ENCODE measurements at regions not wholly inside any gene's neighbourhood (a gene's known extent, or its start where the extent isn't known, plus 50 kb on each side); places are given as distances from the start of the nearest gene placed in this dataset.
"Not testable (repeated sequence)": the region's sequence is repeated elsewhere in the genome, so short reads cannot be mapped to it uniquely, and the experiment has no call there.

- no peak for DNase-seq
Observed at GRCh38 chr14:49364752-49365117, 221.4 kb downstream of the RPS29 start.

GRCh38 chr14:49363821-49364751, 222.1 kb downstream of the RPS29 start:
- no peak for DNase-seq

GRCh38 chr14:49362916-49363315, 223.3 kb downstream of the RPS29 start:
- DNase-seq = no peak

GRCh38 chr14:49339130-49339529, 247.1 kb downstream of the RPS29 start:
- no peak for DNase-seq

GRCh38 chr14:49319810-49320209, 266.4 kb downstream of the RPS29 start:
- DNase-seq = no peak

GRCh38 chr14:49315570-49315969, 270.6 kb downstream of the RPS29 start:
- DNase-seq = no peak

GRCh38 chr14:49314737-49315136, 271.4 kb downstream of the RPS29 start:
- DNase-seq = no peak

GRCh38 chr14:49313108-49313507, 273.1 kb downstream of the RPS29 start:
- no peak for DNase-seq

- DNase-seq = no peak
Observed at GRCh38 chr14:49310298-49310697, 275.9 kb downstream of the RPS29 start.

- no peak for DNase-seq
Observed at GRCh38 chr14:49306152-49306751, 279.9 kb downstream of the RPS29 start.

GRCh38 chr14:49303946-49304516, 282.1 kb downstream of the RPS29 start:
- no peak for DNase-seq

GRCh38 chr14:49297102-49297501, 289.1 kb downstream of the RPS29 start:
- no peak for DNase-seq

- no peak for DNase-seq
Observed at GRCh38 chr14:49294621-49295148, 291.5 kb downstream of the RPS29 start.

GRCh38 chr14:49287004-49287403, 299.2 kb downstream of the RPS29 start:
- no peak for DNase-seq

GRCh38 chr14:49286257-49286983, 299.8 kb downstream of the RPS29 start:
- DNase-seq = no peak

- no peak for DNase-seq
Observed at GRCh38 chr14:49280566-49280965, 305.6 kb downstream of the RPS29 start.

GRCh38 chr14:49250517-49250916, 335.7 kb downstream of the RPS29 start:
- DNase-seq = no peak

- no peak for DNase-seq
Observed at GRCh38 chr14:49250109-49250508, 336.1 kb downstream of the RPS29 start.

- no peak for DNase-seq
Observed at GRCh38 chr14:49249022-49249421, 337.2 kb downstream of the RPS29 start.

- not testable (repeated sequence) for DNase-seq
Observed at GRCh38 chr14:49243777-49244176, 342.4 kb downstream of the RPS29 start.

- no peak for DNase-seq
Observed at GRCh38 chr14:49240383-49240782, 345.8 kb downstream of the RPS29 start.

GRCh38 chr14:49228552-49228951, 357.6 kb downstream of the RPS29 start:
- no peak for DNase-seq

GRCh38 chr14:49221316-49221715, 364.9 kb downstream of the RPS29 start:
- DNase-seq = no peak

All from NCI-H524 treated with DMSO at 0.1 percent for 48 hours (cell line).